Neural cell (in vitro differentiated cells): ENCODE measurements at regions not wholly inside any gene's neighbourhood (a gene's known extent, or its start where the extent isn't known, plus 50 kb on each side); places are given as distances from the start of the nearest gene placed in this dataset.

Source experiments
- H2AFZ ChIP-seq: fragments of 200-600, 300-800 bp; sonication (generic), shearing (Covaris generic); 2 replicates; pipeline ENCODE4 v1.6.0; 2014; ENCODE audit warnings: low read depth, mild to moderate bottlenecking, antibody characterized with exemption, low read length, moderate library complexity
- H3F3A ChIP-seq: fragments of 200-600 bp; shearing (Covaris generic); 2 replicates; pipeline ENCODE4 v1.6.1; 2016; ENCODE audit warnings: mild to moderate bottlenecking, moderate library complexity, mixed read lengths, antibody characterized with exemption, low read length; ENCODE audit not compliant: insufficient read depth, poor library complexity, severe bottlenecking
- H3K27ac ChIP-seq: fragments of 200-600, 300-800 bp; sonication (generic), shearing (Covaris generic); 2 replicates; pipeline ENCODE4 v1.5.1; 2014; ENCODE audit warnings: mild to moderate bottlenecking, low read length, moderate library complexity
- H3K27me3 ChIP-seq: fragments of 300-800, 200-600 bp; sonication (generic), shearing (Covaris generic); 2 replicates; pipeline ENCODE4 v1.6.0; 2014; ENCODE audit warnings: mild to moderate bottlenecking, low read depth, low read length, moderate library complexity; ENCODE audit not compliant: insufficient read depth
- H3K36me3 ChIP-seq: fragments of 300-800, 200-600 bp; sonication (generic), shearing (Covaris generic); 2 replicates; pipeline ENCODE4 v1.5.1; 2014; ENCODE audit warnings: mild to moderate bottlenecking, antibody characterized with exemption, low read length, moderate library complexity; ENCODE audit not compliant: insufficient read depth
- H3K4me2 ChIP-seq: fragments of 300-800, 200-600 bp; sonication (generic), shearing (Covaris generic); 2 replicates; pipeline ENCODE4 v1.6.0; 2014; ENCODE audit warnings: mild to moderate bottlenecking, low read length
- H3K4me3 ChIP-seq: fragments of 300-800, 200-600 bp; sonication (generic), shearing (Covaris generic); 2 replicates; pipeline ENCODE4 v1.5.1; 2014; ENCODE audit warnings: mild to moderate bottlenecking, low read length, moderate library complexity
- H3K79me2 ChIP-seq: fragments of 200-600 bp; shearing (Covaris generic); replicated peaks from 2 replicates; pipeline ENCODE4 v1.6.0; 2014; ENCODE audit warnings: mild to moderate bottlenecking, low read length, moderate library complexity; ENCODE audit not compliant: insufficient read depth
- H3K9ac ChIP-seq: fragments of 300-800, 200-600 bp; sonication (generic), shearing (Covaris generic); 2 replicates; pipeline ENCODE4 v1.6.1; 2016; ENCODE audit warnings: mild to moderate bottlenecking, low read length, mixed read lengths
- H3K9me2 ChIP-seq: fragments of 200-600 bp; shearing (Covaris generic); 2 replicates; pipeline ENCODE4 v1.6.1; 2016; ENCODE audit warnings: mild to moderate bottlenecking, low read length, mixed read lengths; ENCODE audit not compliant: insufficient read depth
- H3K9me3 ChIP-seq: fragments of 200-600, 300-800 bp; sonication (generic), shearing (Covaris generic); 2 replicates; pipeline ENCODE4 v1.6.1; 2016; ENCODE audit warnings: mild to moderate bottlenecking, mixed run types, low read length, moderate library complexity, mixed read lengths
- H4K20me1 ChIP-seq: fragments of 200-600 bp; shearing (Covaris generic); 2 replicates; pipeline ENCODE4 v1.6.1; 2016; ENCODE audit warnings: mild to moderate bottlenecking, mixed run types; ENCODE audit not compliant: insufficient read depth
- EP300 ChIP-seq: fragments of 450-650 bp; conservative IDR thresholded peaks from 2 replicates; pipeline ENCODE4 v1.6.1; 2014; ENCODE audit warnings: antibody characterized with exemption, mild to moderate bottlenecking, moderate library complexity; ENCODE audit not compliant: poor library complexity, severe bottlenecking
- EZH2 ChIP-seq: fragments of 200-600, 300-800 bp; shearing (Covaris generic), sonication (generic); IDR thresholded peaks from 2 replicates; pipeline ENCODE4 v1.6.1; 2014; ENCODE audit warnings: antibody characterized with exemption, low read length, borderline replicate concordance, mild to moderate bottlenecking; ENCODE audit not compliant: insufficient read depth, poor library complexity, severe bottlenecking
- MXI1 ChIP-seq: fragments of 450-650 bp; conservative IDR thresholded peaks from 2 replicates; pipeline ENCODE4 v1.6.1; 2014; ENCODE audit warnings: antibody characterized with exemption, mild to moderate bottlenecking; ENCODE audit not compliant: poor library complexity, severe bottlenecking
- POLR2AphosphoS5 ChIP-seq: IDR thresholded peaks from 2 replicates; pipeline ENCODE4 v1.6.1; 2012
- RAD21 ChIP-seq: fragments of 450-650 bp; conservative IDR thresholded peaks from 2 replicates; pipeline ENCODE4 v1.6.1; 2014; ENCODE audit warnings: antibody characterized with exemption, mild to moderate bottlenecking, moderate library complexity
- SMC3 ChIP-seq: fragments of 450-650 bp; conservative IDR thresholded peaks from 2 replicates; pipeline ENCODE4 v1.6.1; 2014; ENCODE audit warnings: antibody characterized with exemption, mild to moderate bottlenecking, moderate library complexity; ENCODE audit not compliant: poor library complexity
- TAF1 ChIP-seq: IDR thresholded peaks from 2 replicates; pipeline ENCODE4 v1.6.1; 2012; ENCODE audit warnings: low read depth
- TF ChIP-seq, protein P1 (sequence below): fragments of 450-650 bp; IDR thresholded peaks from 2 replicates; pipeline ENCODE4 v1.5.1; 2014; ENCODE audit warnings: antibody characterized with exemption, mild to moderate bottlenecking, moderate library complexity; ENCODE audit not compliant: poor library complexity, severe bottlenecking
- TF ChIP-seq, protein P2 (sequence below): IDR thresholded peaks from 2 replicates; pipeline ENCODE4 v1.6.1; 2012; ENCODE audit warnings: borderline replicate concordance

DNA sequence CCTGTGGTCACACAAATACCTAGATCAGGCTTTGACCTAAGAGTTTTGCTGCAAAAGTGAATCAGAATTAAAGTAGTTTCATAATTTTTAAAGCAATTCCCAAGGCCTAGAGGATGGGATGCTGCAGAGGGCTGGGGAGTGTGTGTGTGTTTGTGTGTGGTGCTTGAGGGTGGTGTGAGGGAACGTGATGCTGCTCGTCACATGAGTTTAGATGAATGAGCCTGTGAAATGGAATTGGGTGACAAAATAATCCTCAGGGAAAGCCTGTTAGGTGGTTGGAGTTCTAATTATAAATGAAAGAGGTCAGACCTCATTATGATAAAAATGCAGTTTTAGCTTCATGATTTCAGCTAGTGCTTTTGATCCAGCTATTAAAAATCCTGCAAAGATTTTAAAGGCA, 87.5 kb upstream of the TMEM170B start:
- H3K79me2 ChIP-seq, result no peaks in the 10 kb centered on the region
- H3K9me3 ChIP-seq, result no peaks in the 10 kb centered on the region
- H3F3A ChIP-seq, result no peaks in the 10 kb centered on the region
- H3K36me3 ChIP-seq, result no peaks in the 10 kb centered on the region
- no peak overlapping the region for H3K9ac ChIP-seq
- TF ChIP-seq, protein P1, sequence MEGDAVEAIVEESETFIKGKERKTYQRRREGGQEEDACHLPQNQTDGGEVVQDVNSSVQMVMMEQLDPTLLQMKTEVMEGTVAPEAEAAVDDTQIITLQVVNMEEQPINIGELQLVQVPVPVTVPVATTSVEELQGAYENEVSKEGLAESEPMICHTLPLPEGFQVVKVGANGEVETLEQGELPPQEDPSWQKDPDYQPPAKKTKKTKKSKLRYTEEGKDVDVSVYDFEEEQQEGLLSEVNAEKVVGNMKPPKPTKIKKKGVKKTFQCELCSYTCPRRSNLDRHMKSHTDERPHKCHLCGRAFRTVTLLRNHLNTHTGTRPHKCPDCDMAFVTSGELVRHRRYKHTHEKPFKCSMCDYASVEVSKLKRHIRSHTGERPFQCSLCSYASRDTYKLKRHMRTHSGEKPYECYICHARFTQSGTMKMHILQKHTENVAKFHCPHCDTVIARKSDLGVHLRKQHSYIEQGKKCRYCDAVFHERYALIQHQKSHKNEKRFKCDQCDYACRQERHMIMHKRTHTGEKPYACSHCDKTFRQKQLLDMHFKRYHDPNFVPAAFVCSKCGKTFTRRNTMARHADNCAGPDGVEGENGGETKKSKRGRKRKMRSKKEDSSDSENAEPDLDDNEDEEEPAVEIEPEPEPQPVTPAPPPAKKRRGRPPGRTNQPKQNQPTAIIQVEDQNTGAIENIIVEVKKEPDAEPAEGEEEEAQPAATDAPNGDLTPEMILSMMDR, result no peak
- H3K4me2 ChIP-seq, result no peak overlapping the region
- H3K27me3 ChIP-seq, result no peaks in the 10 kb centered on the region
- no peaks in the 10 kb centered on the region for H4K20me1 ChIP-seq
- H3K4me3 ChIP-seq, result no peak overlapping the region
- H2AFZ ChIP-seq, result no peak overlapping the region
- no peaks in the 10 kb centered on the region for H3K9me2 ChIP-seq
- H3K27ac ChIP-seq, result no peak overlapping the region

DNA sequence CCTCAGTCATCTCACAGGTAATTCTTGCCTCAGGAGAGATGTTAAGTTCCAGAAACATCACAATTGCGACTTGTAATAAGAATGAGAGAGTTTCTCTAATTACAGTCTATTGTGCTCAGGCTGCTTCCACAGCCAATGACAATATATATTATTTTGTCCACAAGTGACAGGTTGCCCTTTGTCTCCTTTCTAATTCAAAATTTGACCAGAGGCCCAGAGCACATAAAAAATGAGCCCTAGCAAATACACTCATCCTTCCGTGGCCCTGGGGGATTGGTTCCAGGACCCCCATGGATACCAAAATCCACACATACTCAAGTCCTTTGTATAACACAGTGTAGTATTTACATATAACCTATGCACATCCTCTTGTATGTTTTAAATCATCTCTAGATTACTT, 88.1 kb upstream of the TMEM170B start:
- TF ChIP-seq MXI1, result no peak
- no peak for TF ChIP-seq EP300
- no peak for TF ChIP-seq POLR2AphosphoS5
- TF ChIP-seq RAD21, result no peak
- TF ChIP-seq, protein P2, sequence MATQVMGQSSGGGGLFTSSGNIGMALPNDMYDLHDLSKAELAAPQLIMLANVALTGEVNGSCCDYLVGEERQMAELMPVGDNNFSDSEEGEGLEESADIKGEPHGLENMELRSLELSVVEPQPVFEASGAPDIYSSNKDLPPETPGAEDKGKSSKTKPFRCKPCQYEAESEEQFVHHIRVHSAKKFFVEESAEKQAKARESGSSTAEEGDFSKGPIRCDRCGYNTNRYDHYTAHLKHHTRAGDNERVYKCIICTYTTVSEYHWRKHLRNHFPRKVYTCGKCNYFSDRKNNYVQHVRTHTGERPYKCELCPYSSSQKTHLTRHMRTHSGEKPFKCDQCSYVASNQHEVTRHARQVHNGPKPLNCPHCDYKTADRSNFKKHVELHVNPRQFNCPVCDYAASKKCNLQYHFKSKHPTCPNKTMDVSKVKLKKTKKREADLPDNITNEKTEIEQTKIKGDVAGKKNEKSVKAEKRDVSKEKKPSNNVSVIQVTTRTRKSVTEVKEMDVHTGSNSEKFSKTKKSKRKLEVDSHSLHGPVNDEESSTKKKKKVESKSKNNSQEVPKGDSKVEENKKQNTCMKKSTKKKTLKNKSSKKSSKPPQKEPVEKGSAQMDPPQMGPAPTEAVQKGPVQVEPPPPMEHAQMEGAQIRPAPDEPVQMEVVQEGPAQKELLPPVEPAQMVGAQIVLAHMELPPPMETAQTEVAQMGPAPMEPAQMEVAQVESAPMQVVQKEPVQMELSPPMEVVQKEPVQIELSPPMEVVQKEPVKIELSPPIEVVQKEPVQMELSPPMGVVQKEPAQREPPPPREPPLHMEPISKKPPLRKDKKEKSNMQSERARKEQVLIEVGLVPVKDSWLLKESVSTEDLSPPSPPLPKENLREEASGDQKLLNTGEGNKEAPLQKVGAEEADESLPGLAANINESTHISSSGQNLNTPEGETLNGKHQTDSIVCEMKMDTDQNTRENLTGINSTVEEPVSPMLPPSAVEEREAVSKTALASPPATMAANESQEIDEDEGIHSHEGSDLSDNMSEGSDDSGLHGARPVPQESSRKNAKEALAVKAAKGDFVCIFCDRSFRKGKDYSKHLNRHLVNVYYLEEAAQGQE, result no peak
- no peak for TF ChIP-seq EZH2
- TF ChIP-seq SMC3, result no peak
- TF ChIP-seq, protein P1, result no peak
- no peak for TF ChIP-seq TAF1
- Histone ChIP-seq H4K20me1 (no peaks in the 10 kb centered on the region), H2AFZ (no peak overlapping the region), H3K27ac (no peak overlapping the region), H3K4me2 (no peak overlapping the region), H3K9ac (no peak overlapping the region), H3K9me3 (no peaks in the 10 kb centered on the region), H3K9me2 (no peaks in the 10 kb centered on the region), H3K36me3 (no peaks in the 10 kb centered on the region), H3K4me3 (no peak overlapping the region), H3K27me3 (no peaks in the 10 kb centered on the region), H3F3A (no peaks in the 10 kb centered on the region), H3K79me2 (no peaks in the 10 kb centered on the region)
